Endothelial cell (in vitro differentiated cells): ENCODE measurements at regions not wholly inside any gene's neighbourhood (a gene's known extent, or its start where the extent isn't known, plus 50 kb on each side); places are given as distances from the start of the nearest gene placed in this dataset.

ENCODE experiments used
- DNase-seq: peaks from one replicate; pipeline ENCODE4 v3.0.0; 2021; ENCODE audit warnings: low spot score
- H3K27ac Mint-ChIP-seq: one replicate; pipeline ENCODE4 v1.8.0; 2021; ENCODE audit warnings: mixed read lengths, inconsistent platforms; ENCODE audit not compliant: unreplicated experiment
- H3K27me3 Mint-ChIP-seq: one replicate; pipeline ENCODE4 v1.8.0; 2021; ENCODE audit warnings: mild to moderate bottlenecking, moderate library complexity, mixed read lengths, inconsistent platforms; ENCODE audit not compliant: unreplicated experiment
- H3K36me3 Mint-ChIP-seq: one replicate; pipeline ENCODE4 v1.8.0; 2021; ENCODE audit warnings: mild to moderate bottlenecking, low read depth, mixed read lengths, inconsistent platforms; ENCODE audit not compliant: unreplicated experiment
- H3K4me1 Mint-ChIP-seq: one replicate; pipeline ENCODE4 v1.8.0; 2021; ENCODE audit warnings: mild to moderate bottlenecking, mixed read lengths, inconsistent platforms; ENCODE audit not compliant: unreplicated experiment
- H3K4me3 Mint-ChIP-seq: one replicate; pipeline ENCODE4 v1.8.0; 2021; ENCODE audit warnings: mild to moderate bottlenecking, mixed read lengths, inconsistent platforms; ENCODE audit not compliant: unreplicated experiment
- H3K9me3 Mint-ChIP-seq: one replicate; pipeline ENCODE4 v1.8.0; 2021; ENCODE audit warnings: mixed read lengths, inconsistent platforms; ENCODE audit not compliant: unreplicated experiment
- TF ChIP-seq, protein P1 (sequence below): fragments of 200-600 bp; sonication (generic); IDR thresholded peaks from one replicate; pipeline ENCODE4 v1.5.0; 2021; ENCODE audit warnings: antibody characterized with exemption; ENCODE audit not compliant: unreplicated experiment

DNA sequence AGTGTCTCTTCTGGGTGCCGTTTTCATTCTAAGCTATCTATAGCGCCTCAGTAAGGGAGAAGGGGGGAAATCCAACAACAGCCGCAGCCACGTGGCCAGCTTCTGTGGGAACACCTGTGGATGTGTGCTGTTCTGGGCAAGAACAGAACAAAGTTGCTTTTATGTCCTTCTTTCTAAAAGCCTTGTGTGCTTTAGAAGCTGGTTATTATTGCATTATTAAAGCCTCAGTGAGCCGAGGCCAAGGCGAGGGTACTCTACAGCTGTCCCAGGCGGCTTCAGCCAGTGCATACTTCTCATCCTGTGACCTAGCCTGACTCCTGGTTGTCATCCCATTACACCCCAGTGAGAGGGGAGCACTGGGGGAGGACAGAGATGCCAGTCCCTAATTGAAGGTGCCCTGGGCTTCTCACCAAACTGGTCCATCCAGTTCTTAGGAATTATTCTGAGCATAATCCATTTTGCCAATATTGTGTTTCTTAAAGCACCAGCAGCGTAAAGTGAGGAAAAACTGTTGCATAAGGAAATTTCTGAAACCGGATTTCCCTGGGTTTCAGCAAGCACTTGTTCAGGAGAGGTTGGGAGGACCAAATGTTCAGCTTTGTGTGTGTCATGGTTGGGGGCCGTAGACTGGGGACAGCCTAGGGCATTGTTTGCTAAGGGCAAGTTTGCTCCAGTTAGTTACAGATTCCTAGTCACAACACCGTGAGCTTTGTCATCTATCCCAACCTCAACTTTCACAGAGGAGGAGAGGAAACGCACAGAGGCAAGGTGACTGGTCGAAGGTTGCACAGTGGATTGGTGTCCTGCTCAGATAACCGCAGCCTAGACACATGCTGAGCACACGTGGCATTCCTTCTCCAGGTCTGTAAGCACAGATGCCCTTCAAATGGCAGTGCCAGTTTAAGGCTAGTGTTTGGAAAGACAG lies 61.0 kb upstream of the ATP1A1 start:
- Mint-ChIP-seq H3K4me3 (no peak overlapping the region), H3K4me1 (no peaks in the 10 kb centered on the region), H3K36me3 (no peaks in the 10 kb centered on the region), H3K27ac (no peak overlapping the region), H3K9me3 (no peaks in the 10 kb centered on the region), H3K27me3 (peaks cover 1% of the 10 kb centered on the region)
- DNase-seq, result no peak
- TF ChIP-seq, protein P1, sequence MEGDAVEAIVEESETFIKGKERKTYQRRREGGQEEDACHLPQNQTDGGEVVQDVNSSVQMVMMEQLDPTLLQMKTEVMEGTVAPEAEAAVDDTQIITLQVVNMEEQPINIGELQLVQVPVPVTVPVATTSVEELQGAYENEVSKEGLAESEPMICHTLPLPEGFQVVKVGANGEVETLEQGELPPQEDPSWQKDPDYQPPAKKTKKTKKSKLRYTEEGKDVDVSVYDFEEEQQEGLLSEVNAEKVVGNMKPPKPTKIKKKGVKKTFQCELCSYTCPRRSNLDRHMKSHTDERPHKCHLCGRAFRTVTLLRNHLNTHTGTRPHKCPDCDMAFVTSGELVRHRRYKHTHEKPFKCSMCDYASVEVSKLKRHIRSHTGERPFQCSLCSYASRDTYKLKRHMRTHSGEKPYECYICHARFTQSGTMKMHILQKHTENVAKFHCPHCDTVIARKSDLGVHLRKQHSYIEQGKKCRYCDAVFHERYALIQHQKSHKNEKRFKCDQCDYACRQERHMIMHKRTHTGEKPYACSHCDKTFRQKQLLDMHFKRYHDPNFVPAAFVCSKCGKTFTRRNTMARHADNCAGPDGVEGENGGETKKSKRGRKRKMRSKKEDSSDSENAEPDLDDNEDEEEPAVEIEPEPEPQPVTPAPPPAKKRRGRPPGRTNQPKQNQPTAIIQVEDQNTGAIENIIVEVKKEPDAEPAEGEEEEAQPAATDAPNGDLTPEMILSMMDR, result no peak

DNA sequence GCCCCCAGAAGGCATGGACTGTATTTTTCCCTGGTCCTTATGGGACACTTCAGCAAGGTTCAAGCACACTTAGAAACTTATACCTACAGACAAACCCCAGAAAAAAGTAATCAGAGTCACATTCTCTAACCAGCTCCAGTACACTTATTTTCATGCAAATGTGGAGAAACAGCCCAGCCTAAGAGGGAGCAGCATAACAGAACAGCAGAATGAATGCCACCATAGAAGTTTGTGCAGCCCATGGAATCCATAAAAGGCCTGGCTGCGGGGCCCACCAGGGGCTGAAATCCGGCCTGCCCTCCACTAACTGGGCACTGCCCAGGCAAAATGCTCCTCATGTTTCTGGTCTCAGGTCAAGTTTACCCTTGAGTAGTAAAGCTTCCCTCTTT lies 60.4 kb upstream of the ATP1A1 start:
- Mint-ChIP-seq H3K27ac (no peak overlapping the region), H3K4me1 (no peaks in the 10 kb centered on the region), H3K4me3 (no peak overlapping the region), H3K36me3 (no peaks in the 10 kb centered on the region), H3K9me3 (no peaks in the 10 kb centered on the region), H3K27me3 (peaks cover 1% of the 10 kb centered on the region)
- DNase-seq, result no peak
- TF ChIP-seq, protein P1, result no peak

DNA sequence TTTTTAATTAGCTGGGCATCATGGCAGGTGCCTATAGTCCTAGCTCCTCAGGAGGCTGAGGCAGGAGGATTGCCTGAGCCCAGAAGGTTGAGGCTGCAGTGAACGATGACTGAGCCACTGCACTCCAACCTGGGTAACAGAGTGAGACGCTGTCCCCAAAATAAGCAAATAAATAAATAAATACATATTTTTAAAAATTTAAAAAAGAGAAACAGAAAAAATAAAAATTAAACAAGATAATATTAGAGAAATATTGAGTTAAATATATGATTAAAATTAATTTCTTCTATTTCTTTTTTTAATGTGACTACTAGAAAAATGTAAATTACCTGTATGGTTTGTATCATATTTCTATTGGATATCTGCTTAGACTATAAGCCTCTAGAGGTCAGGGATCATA lies 59.3 kb upstream of the ATP1A1 start:
- Mint-ChIP-seq H3K4me1 (no peaks in the 10 kb centered on the region), H3K9me3 (no peaks in the 10 kb centered on the region), H3K27me3 (peaks cover 1% of the 10 kb centered on the region), H3K4me3 (no peak overlapping the region), H3K36me3 (no peaks in the 10 kb centered on the region), H3K27ac (no peak overlapping the region)
- TF ChIP-seq, protein P1, result no peak
- no peak for DNase-seq

DNA sequence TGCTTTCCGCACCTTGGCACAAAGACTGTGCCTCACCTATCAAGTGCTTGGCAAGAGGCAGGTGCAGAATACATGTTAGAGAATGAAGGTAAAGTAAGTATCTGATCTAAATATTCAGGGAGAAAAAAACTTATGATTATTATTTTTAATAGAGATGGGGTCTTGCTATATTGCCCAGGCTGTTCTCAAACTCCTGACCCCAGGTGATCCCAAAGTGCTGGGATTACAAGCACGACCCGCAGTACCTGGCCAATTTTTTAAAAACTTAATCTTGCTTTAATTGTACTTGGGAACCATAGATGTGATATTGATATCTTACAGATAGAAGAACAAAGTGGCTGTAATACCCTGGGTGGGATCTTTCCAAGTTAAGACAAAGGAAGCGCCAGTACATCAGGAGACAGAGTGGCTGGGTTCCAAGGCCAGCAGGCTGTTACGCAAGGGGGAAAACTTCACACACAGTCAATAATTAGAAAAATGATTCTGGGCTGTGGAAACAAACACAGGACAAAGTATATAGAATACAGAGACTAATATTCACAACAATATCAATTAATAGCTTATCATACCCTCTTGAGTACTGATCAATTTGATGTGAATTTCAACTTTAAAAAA lies 58.6 kb upstream of the ATP1A1 start:
- no peak overlapping the region for H3K27ac Mint-ChIP-seq
- peaks cover 1% of the 10 kb centered on the region for H3K27me3 Mint-ChIP-seq
- DNase-seq, result no peak
- H3K4me3 Mint-ChIP-seq, result no peak overlapping the region
- no peaks in the 10 kb centered on the region for H3K9me3 Mint-ChIP-seq
- H3K36me3 Mint-ChIP-seq, result no peaks in the 10 kb centered on the region
- no peaks in the 10 kb centered on the region for H3K4me1 Mint-ChIP-seq
- TF ChIP-seq, protein P1, result no peak

DNA sequence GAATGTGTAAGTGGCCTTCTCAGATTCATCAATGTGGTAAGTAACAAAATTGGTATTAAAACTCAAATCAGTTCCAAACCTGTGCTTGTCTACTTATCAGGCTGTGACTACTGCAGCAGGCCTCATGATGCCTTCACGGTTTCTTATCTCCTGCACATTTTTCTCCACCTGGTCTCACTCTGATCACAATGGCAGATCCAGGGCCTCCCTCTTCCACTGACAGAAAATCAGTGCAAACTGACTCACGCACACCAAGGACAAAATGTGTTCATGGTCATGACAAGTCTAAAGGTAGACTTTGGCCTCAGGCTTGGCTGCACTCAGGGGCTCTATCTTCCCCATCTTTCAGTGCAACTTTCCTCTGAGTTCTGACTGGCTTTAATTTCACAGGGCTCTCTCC lies 56.7 kb upstream of the ATP1A1 start:
- TF ChIP-seq, protein P1, result no peak
- no peaks in the 10 kb centered on the region for H3K36me3 Mint-ChIP-seq
- no peak overlapping the region for H3K4me3 Mint-ChIP-seq
- no peaks in the 10 kb centered on the region for H3K4me1 Mint-ChIP-seq
- H3K27ac Mint-ChIP-seq, result no peak overlapping the region
- peaks cover 1% of the 10 kb centered on the region for H3K27me3 Mint-ChIP-seq
- no peaks in the 10 kb centered on the region for H3K9me3 Mint-ChIP-seq
- no peak for DNase-seq
